GM18858 (cell line): ENCODE measurements at regions not wholly inside any gene's neighbourhood (a gene's known extent, or its start where the extent isn't known, plus 50 kb on each side); places are given as distances from the start of the nearest gene placed in this dataset.
A peak's percentile ranks its signal among the peaks of the same experiment; 100 is the strongest.
"Not testable (repeated sequence)": the region's sequence is repeated elsewhere in the genome, so short reads cannot be mapped to it uniquely, and the experiment has no call there.

Experiments
- ATAC-seq: cut with Tn5 transposase; IDR thresholded peaks from one replicate; pipeline ENCODE4 v1.9.1; 2021; ENCODE audit not compliant: unreplicated experiment

DNA sequence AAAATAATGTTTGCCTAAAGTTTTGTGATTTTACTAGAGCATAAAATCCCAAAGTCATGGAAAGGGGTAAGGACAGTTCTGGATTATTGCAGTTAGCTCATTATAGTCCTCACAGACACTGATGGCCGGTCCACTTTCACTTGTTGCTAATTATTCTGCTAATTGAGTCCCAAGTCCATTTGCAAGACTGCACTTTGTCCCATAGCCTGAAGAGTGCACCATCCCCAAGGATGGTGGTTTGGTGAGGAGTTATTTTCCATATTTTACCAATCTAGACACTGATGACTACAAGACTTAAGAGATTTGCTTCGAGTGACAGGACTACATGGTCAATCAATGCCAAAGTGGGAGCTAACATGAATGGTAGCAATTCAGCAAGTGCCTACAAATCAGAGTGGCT, 181.8 kb upstream of the CACNA2D1 start:
- ATAC-seq, result no peak

- no peak for ATAC-seq
These were observed 181.4 kb upstream of the CACNA2D1 start for GRCh38 chr7:82624965-82625364.

GRCh38 chr7:82624337-82624736, 180.8 kb upstream of the CACNA2D1 start:
- ATAC-seq, result no peak

- ATAC-seq, result no peak
These were observed 180.2 kb upstream of the CACNA2D1 start for GRCh38 chr7:82623812-82624211.

DNA sequence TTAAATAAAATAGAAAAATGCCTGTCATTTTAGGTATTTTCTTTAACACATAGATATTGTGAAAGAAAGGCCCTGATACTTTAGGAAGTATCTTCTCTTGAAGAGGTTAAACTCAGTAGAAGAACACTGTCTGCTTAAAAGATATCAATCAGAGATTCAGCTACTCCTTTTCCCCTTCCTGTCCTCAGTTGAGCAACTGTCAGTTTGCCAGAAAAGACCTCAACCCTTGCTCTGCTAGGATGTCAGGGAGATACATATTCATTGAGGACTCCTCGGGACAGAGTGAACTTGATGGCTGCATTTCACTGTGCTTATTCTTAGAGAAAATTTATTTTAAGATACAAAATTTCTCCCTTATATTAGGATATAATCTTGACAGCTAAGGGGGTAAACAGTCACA, 173.6 kb upstream of the CACNA2D1 start:
- no peak for ATAC-seq

DNA sequence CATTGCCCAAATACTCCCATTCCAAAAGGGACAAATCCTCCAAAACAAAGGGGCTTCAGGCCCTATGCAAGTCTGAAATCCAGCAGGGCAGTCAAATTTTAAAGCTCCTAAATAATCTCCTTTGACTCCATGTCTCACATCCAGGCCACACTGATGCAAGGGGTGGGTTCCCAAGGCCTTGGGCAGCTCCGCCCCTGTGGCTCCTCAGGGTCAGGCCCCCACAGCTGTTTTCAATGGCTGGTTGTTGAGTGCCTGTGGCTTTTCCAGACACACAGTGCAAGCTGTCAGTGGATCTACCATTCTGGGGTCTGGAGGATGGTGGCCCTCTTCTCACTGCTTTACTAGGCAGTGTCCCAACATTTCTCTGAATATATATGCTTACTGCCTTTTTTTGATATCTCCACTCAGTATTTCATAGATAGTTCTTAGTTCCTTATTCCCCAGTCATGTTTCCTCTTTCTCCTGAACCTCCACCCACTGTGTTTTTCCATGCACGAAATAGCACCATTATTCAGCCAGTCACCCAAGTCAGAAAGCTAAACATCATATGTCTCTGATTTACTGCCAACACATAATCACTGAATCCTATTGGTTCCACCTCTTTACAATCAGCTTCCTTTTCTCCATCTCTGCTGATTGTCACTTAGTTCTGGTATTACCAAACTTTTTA, 172.6 kb upstream of the CACNA2D1 start:
- ATAC-seq, result no peak

DNA sequence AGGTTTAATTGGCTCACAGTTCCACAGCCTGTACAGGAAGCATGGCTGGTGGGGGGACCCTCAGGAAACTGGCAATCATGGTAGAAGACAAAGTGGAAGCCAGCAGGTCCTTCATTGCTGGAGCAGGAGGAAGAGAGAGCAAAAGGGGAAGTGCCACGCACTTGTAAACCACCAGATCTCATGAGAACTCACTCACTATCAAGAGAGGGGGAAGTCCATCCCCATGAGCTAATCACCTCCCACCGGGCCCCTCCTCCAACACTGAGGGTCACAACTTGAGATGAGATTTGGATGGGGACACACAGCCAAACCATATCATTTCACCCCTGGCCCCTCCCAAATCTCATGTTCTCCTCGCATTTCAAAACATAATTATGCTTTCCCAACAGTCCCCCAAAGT, 171.9 kb upstream of the CACNA2D1 start:
- peak; percentile 94 for ATAC-seq

DNA sequence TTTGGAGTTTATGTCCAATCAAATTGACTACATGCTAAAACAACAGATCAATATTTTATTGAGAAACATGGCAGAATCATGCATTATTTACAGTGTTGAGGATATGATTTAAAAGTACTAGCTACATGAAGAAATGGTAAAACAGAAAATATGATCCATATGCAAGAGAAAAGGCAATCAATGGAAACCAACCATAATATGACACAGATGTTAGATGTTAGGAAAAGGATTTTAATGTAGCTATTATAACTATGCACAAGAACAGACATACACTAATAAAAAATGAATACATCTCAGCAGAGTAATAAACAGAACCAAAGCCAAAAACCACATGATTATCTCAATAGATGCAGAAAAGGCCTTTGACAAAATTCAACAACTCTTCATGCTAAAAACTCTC, 166.2 kb upstream of the CACNA2D1 start:
- ATAC-seq, result no peak

DNA sequence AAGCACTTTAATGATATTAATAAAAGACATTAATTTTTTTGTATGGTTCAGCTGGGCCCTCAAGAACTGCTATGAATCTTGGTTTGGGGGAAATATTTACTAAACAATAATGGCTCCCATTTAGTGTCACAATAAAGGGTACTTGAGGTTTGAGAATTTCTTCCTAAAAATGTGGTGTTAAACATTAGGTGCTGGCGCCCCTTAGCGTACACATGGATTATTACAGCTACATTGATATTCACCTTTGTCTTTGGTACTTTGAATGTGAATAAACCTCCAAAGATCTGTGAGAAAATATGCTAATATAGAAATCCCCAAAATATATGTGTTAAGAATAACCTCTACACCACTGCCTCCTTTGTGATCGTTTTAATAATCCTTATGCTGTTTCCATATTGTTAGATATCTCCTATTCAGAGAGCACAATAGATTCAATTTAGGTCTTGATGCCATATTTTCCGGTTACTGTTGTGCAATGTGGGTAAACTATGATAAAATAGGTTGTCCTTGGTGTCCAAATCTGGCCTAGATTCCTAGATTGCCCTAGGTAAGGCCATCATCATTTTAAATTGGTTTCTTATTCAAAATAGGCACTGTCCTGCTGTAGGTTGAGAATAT, 161.8 kb upstream of the CACNA2D1 start:
- peak; percentile 82 for ATAC-seq

- no peak for ATAC-seq
These were observed 158.5 kb upstream of the CACNA2D1 start for GRCh38 chr7:82602066-82602465.

DNA sequence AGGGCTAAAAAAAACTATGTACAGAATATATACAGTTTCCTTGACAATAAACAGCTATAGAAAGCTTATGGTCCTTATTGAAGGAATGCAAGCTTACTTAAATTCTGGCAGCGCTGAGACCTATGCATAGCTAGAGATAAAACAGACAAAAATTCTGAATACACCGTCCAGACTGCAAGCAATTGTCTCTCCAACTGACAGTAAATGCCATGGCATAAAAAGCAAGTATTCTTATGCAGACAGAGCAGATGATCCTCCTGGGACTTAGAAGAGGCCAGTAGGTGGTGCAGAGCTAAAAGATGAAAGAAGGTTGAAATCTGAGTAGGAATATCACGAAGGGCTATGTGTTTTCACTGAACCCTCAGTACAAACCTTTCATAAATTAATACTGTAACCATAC, 157.0 kb upstream of the CACNA2D1 start:
- ATAC-seq, result no peak

GRCh38 chr7:82599895-82600294, 156.3 kb upstream of the CACNA2D1 start:
- no peak for ATAC-seq

GRCh38 chr7:82598958-82599357, 155.4 kb upstream of the CACNA2D1 start:
- no peak for ATAC-seq

- ATAC-seq, result not testable (repeated sequence)
These were observed 152.2 kb upstream of the CACNA2D1 start for GRCh38 chr7:82595795-82596194.

DNA sequence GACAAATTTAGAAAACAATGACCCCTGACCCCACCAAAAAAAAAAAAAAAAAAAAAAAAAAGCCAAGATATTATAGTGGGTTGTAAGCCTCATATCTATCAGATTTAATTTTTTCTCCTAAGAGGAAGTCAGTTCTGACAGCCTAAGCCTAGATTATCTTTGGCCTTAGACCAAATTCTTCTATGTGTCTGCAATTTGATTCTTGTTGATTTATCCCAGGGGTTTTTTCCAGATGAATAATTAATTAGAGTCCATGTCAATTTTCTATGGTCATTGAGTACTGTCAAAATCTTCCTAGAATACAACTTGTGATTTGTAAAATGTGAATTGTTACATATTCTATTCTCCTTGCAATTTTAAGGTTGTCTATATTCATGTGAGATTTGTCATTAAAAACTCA, 151.6 kb upstream of the CACNA2D1 start:
- no peak for ATAC-seq

GRCh38 chr7:82594665-82595064, 151.1 kb upstream of the CACNA2D1 start:
- no peak for ATAC-seq

DNA sequence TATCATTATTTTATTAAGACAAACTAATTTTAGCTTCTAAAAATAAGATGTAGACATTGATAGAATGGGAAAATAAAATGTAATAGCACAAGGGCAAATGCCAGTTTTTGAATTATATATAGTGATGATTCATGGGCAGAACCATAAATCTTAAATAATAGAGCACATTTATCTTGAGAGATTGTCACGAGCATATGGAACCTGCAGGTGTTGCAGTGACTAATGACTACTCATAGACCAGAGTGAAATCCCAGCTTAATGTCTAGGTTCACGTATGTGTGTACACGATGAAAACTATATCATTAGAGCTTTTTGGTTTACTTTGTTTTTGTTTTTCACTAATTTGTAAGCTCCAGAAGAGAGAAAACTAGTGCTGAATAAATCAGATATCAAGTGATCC, 150.2 kb upstream of the CACNA2D1 start:
- ATAC-seq, result no peak

DNA sequence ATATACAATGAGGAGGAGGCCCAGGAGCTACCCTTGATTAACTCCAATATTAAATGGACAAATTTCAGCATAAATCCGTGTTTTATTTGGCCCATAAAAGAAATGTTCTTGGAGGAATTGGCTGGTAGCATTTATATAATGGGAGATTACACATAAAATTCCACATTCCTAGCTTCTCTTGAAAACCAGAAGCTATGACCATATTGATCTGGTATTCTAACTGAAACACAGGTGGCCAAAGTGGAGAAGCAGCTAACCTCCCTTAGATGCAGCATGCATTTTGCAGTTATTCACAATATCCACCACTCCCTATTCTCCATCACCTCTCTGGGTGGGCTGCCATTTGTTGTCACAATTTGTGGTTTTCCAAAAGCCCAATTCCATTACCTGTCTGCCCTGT, 148.8 kb upstream of the CACNA2D1 start:
- no peak for ATAC-seq

DNA sequence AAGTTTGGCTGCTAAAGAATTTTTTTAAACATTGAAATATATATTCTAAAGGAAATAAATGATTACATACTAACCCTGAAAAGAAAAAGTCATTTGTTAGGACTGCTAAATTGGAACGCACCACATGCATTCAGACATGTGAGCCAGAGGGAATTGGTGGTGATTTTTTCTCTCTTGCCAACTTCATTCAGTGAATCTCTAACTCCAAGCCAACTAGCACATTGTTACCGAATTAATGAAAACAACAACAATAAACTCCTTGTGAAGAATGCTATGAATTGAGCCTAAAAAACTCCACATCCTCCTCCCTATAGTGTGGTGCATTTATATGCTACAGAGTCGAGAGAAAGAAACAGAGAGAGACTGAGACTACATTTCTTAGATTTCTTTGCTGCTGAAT, 135.5 kb upstream of the CACNA2D1 start:
- ATAC-seq, result no peak

GRCh38 chr7:82578430-82578829, 134.9 kb upstream of the CACNA2D1 start:
- no peak for ATAC-seq

- ATAC-seq, result peak; percentile 92
These were observed 128.8 kb upstream of the CACNA2D1 start for GRCh38 chr7:82572195-82572880.

GRCh38 chr7:82571047-82571446, 127.5 kb upstream of the CACNA2D1 start:
- ATAC-seq, result not testable (repeated sequence)
